ENCODE measurements at regions not wholly inside any gene's neighbourhood (a gene's known extent, or its start where the extent isn't known, plus 50 kb on each side); places are given as distances from the start of the nearest gene placed in this dataset.

- TF ChIP-seq, protein P1, sequence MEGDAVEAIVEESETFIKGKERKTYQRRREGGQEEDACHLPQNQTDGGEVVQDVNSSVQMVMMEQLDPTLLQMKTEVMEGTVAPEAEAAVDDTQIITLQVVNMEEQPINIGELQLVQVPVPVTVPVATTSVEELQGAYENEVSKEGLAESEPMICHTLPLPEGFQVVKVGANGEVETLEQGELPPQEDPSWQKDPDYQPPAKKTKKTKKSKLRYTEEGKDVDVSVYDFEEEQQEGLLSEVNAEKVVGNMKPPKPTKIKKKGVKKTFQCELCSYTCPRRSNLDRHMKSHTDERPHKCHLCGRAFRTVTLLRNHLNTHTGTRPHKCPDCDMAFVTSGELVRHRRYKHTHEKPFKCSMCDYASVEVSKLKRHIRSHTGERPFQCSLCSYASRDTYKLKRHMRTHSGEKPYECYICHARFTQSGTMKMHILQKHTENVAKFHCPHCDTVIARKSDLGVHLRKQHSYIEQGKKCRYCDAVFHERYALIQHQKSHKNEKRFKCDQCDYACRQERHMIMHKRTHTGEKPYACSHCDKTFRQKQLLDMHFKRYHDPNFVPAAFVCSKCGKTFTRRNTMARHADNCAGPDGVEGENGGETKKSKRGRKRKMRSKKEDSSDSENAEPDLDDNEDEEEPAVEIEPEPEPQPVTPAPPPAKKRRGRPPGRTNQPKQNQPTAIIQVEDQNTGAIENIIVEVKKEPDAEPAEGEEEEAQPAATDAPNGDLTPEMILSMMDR (conservative IDR thresholded peaks at IDR 0.05): no peak
- no peak for TF ChIP-seq EZH2 (IDR thresholded peaks at IDR 0.05; ENCODE audit: low read depth)
Measured at GRCh38 chr7:119395024-119395423, 878.0 kb upstream of the KCND2 start.
